GM20431 (cell line): ENCODE measurements at regions not wholly inside any gene's neighbourhood (a gene's known extent, or its start where the extent isn't known, plus 50 kb on each side); places are given as distances from the start of the nearest gene placed in this dataset.
"Not testable (repeated sequence)": the region's sequence is repeated elsewhere in the genome, so short reads cannot be mapped to it uniquely, and the experiment has no call there.

Source experiments
- in situ Hi-C: fragments of 300-500 bp; cut with MseI, MboI; formaldehyde crosslinking; loops from one replicate; pipeline ENCODE4 v1.15.0; 2020; ENCODE audit warnings: low sequenced_read_pairs; ENCODE audit not compliant: unreplicated experiment

GRCh38 chr12:131440209-131441059 lies 270.5 kb upstream of the SFSWAP start:
- in situ Hi-C loops = not testable (repeated sequence)

DNA sequence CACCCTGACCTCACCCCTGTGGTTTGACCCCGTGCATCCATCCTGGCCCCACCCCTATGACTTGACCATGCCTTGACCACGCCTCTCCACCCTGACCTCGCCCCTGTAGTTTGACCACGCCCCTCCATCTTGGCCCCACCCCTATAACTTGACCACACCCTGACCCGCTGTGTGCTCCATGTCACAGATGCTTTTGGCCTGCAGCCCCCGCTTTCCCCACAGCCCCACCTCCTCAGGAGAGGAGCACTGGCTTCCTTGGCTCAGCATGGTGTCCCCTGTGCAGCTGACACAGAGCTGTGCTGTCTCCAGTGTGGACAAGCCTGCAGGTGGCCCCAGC lies 269.9 kb upstream of the SFSWAP start:
- in situ Hi-C loops = no loop called here

GRCh38 chr12:131441638-131442336 lies 269.1 kb upstream of the SFSWAP start:
- in situ Hi-C loops = no loop called here

DNA sequence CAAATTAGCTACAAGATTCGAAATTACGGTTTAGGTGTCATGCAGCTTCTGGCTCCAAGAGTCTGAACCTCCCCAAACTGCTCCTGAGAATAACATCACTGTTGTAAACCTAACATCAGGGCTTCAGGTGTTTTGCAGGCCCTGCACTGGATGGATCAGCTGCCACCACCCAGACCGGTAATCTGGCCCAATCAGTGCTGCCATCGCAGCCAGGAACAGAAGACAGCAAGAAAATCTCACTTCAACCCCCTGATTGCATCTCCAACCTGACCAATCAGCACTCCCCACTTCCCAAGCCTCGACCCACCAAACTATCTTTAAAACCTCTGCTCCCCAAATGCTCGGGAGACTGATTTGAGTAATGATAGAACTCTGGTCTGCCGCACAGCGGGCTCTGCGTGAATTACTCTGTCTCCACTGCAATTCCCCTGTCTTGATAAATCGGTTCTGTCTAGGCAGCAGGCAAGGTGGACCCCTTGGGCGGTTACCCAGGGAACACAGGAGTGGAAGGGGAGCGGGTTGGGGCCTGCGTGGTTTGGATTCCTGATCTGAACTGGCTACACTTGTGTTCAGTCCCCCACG lies 268.5 kb upstream of the SFSWAP start:
- in situ Hi-C loops = no loop called here

DNA sequence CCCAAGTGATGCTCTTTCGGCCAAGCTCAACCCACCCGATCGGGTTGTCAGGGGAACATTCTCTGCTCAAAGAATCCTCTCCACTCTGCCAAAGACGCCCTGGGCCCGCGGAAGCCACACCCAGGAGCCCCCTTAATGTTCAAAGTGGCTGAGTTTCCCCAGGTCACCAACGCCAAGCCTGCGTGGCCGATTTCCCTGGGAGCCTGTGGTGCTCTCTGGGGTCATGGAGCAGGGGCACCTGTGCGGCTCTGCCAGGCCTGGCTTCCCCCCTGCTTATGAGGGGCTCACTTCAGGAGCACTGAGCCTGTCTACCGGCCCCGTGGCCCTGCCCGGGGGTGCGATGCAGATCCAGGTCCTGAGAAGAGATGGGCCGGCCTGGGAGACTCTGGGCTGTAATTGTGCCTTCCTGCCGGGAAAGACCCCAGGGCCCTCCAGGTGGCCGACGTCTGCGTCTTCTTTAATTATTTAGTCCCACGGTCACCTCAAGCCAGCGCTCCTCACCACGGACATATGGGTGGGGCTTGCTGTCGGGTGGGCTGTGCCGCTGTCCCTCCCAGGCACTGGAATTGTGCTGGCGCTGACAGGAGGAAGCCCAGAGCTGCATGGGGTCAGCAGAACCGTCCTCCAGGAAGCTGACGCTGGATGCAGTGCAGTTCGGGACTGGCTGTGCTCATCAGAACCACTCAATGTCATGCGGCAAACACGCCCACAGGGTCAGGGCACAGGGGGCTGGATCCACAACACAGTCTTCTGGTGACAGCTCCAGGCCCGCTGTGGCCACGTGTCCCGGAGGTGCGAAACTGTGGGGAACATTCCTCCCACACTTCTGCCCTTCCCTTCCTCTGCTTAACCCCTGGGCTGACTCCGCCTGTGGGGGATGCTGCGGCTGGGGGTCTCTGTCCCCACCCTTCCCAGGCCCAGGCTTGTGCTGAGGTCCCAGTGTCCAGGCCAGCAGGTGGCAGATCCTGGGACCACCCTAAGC lies 267.6 kb upstream of the SFSWAP start:
- in situ Hi-C loops = no loop called here

GRCh38 chr12:131444220-131445164 lies 266.4 kb upstream of the SFSWAP start:
- in situ Hi-C loops = no loop called here

DNA sequence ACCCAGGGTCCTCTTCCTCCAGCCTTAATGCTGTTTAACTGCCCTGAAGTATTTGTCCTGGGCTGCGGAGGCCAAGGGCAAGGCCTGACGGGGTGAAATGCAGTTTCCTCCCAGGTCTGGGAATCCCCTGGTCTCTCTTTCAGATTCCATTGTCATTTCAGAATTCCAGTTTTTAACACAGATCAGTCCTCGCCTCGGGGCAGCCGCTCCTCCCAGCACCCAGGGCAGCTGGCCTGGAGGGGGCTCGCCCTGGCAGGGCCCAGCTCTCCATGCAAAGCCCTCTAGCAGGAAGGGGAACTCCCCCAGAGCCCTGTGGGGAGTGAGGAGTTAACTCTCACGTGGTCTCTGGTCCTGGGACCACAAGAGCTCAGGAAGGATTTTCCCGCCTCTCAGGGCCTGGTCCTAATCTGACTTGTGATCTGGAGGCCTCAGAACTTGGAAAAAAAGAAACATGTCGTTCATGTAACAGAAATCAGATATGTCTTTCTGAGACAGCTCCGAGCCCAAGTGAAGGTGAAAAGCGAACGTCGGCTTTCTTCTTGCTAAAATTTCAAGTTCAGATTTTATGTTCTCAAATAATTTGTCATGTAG lies 265.6 kb upstream of the SFSWAP start:
- in situ Hi-C loops = no loop called here

DNA sequence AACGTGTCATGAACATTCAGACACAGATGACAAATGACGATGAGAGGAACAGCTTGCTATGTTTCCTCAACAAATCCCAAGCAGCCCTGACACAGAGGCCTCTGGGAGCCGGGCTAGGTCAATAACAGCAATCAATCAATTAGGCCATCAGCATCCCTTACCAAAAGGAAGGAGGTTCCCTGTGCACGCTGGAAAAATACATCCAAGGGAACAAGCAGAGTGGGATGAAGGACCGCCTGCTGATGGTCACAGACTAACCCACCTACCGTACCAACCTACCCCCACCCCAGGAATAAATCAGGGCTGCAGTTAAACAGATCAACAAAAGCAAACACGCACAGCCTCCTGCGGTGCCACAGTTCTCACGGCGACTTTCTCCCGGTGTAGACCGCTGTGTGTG lies 265.1 kb upstream of the SFSWAP start:
- in situ Hi-C loops = no loop called here

- in situ Hi-C loops = not testable (repeated sequence)
These were observed 263.3 kb upstream of the SFSWAP start for GRCh38 chr12:131447636-131448035.

DNA sequence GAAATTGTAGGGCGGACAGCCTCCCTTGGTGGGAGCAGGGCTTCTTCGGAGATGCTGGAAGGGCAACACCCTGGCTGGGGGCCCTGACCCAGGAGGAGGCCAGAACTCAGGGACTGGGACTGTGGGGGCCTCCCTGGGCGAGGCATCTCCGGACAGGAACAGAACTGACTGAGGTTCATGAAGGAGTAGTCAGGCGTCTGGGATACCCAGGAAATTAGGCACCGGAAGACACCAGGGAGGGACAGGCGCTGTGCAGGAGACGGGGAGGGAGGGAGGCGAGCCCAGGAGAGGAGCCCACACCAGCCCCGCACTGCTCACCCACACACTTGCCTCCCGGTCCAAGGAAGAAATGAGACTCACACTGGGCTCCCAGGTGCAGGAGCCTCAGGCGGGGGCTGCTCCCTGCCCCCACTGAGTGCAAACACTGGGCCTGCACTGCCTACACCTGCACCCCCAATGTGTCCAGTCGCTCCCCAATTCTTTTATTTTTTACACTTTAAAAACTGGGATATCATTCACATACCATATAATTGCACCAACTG lies 262.6 kb upstream of the SFSWAP start:
- in situ Hi-C loops = no loop called here

GRCh38 chr12:131449027-131449426 lies 261.9 kb upstream of the SFSWAP start:
- in situ Hi-C loops = no loop called here

GRCh38 chr12:131452444-131452860 lies 258.4 kb upstream of the SFSWAP start:
- in situ Hi-C loops = no loop called here

DNA sequence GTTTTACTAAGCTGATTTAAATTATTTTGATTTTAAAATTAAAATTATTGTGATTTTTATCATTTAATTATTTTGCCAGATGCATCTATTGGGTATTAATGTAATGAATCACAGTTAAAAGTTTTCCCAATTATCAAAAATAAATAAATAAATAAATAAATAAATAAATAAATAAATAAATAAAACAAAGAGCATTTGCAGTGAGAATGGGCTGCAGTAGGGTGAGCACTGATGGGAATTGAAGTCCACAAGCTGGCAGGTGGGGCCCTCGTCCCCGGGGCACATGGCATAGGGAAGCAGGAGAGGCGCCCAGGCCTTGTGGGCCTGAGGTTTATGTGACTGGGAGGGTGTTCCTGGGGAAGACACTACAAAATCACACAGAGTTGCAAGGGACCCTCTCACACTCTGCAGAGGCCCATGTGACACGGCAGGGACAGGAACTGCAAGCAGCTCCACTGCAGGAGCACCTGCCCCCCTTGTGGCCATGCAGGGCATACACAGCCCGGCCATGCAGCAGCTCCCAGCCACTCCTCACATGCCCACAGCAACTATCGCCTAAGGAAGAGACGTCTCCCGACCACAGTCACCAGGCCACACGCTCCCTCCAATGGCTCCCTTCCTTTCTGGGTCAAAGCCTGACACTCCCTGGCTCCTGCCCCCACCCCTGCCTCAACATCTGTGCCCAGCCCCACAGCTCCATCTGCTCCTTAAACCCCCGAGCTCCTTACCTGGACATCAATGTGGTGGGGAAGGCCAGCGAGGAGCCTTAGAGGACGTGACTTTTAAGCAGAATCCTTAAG lies 256.3 kb upstream of the SFSWAP start:
- in situ Hi-C loops = no loop called here

- in situ Hi-C loops = no loop called here
These were observed 255.7 kb upstream of the SFSWAP start for GRCh38 chr12:131455218-131455506.

DNA sequence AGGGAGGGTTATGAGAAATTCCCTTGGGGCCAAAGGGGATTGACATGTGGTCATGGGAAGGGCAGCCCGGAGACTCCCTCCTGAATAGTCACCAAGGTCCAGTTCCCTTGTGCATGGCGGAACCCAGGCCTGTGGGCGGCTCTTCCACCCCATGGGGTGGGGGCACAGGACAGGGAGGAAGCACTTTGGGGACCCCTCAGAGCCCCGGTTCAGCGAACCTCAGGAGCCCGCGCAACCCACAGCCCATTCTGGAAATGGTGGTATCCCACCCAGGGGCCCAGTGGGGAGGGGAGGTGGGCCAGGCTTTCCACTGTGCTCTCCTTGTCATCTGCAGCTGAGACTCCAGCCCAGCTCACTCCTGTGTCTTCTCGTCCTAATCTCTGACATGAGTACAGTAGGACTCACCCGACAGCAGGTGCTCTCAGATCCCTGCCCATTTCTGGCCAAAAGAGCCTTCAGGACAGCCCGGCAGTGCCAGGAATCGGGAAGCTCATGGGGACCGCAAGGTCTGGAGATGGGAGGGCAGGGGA lies 255.2 kb upstream of the SFSWAP start:
- in situ Hi-C loops = no loop called here

DNA sequence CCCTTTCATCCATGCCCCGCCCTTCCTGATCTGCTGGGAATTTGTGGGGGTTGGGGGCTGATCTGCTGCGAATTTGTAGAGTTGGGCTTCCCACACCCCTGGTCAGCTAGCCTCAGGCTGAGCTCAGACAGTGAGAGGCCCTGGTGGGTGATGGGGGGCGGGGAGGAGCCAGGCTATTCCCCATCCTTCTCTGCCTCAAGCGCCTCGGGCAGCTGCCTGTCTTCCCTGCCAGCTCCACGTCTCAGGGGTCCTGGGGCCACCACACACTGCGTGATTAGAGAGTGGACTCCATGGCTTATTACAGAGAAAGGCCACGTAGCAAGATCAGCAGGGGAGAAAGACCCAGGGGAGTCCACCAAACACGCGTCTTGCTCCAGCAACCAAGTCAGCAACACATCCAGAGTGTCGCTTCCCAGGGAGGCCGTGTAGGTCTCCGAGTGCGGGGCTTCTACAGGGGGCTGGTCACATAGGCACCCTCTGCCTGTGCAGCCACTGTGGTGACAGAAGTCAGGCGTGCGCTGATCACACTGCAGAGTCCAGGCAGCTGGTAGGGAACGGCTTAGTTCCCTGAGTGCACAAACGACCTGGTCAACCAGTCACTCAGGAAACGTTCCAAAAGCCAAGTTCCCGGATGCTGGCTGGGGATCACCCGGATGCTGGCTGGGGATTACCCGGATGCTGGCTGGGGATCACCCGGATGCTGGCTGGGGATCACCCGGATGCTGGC lies 254.4 kb upstream of the SFSWAP start:
- in situ Hi-C loops = no loop called here

GRCh38 chr12:131457028-131457310 lies 253.9 kb upstream of the SFSWAP start:
- in situ Hi-C loops = no loop called here
